Activated CD8-positive, alpha-beta memory T cell treated with anti-CD3 and anti-CD28 coated beads, Interleukin-2, amount 50 U/mL, for 24 hours (primary cell): ENCODE measurements at regions not wholly inside any gene's neighbourhood (a gene's known extent, or its start where the extent isn't known, plus 50 kb on each side); places are given as distances from the start of the nearest gene placed in this dataset.
"Not testable (repeated sequence)": the region's sequence is repeated elsewhere in the genome, so short reads cannot be mapped to it uniquely, and the experiment has no call there.

Experiments
- DNase-seq: peaks from one replicate; pipeline ENCODE4 v3.0.0-alpha.2; 2020; ENCODE audit errors: extremely low read depth

GRCh38 chr15:70576696-70577095 lies 186.7 kb downstream of the UACA start:
- no peak for DNase-seq

GRCh38 chr15:70576276-70576675 lies 187.1 kb downstream of the UACA start:
- DNase-seq: no peak

- DNase-seq: no peak
Observed at GRCh38 chr15:70575231-70576226, 187.8 kb downstream of the UACA start.

GRCh38 chr15:70574325-70574724 lies 189.0 kb downstream of the UACA start:
- not testable (repeated sequence) for DNase-seq

- DNase-seq: no peak
Observed at GRCh38 chr15:70573121-70573850, 190.1 kb downstream of the UACA start.

- DNase-seq: no peak
Observed at GRCh38 chr15:70569714-70570231, 193.6 kb downstream of the UACA start.

GRCh38 chr15:70569091-70569713 lies 194.2 kb downstream of the UACA start:
- DNase-seq: no peak

GRCh38 chr15:70566989-70567388 lies 196.4 kb downstream of the UACA start:
- no peak for DNase-seq

GRCh38 chr15:70566047-70566835 lies 197.1 kb downstream of the UACA start:
- no peak for DNase-seq

GRCh38 chr15:70563561-70564095 lies 199.7 kb downstream of the UACA start:
- no peak for DNase-seq

- DNase-seq: no peak
Observed at GRCh38 chr15:70562906-70563305, 200.5 kb downstream of the UACA start.

- DNase-seq: no peak
Observed at GRCh38 chr15:70561885-70562284, 201.5 kb downstream of the UACA start.

- DNase-seq: no peak
Observed at GRCh38 chr15:70560617-70561328, 202.6 kb downstream of the UACA start.

GRCh38 chr15:70559265-70560239 lies 203.8 kb downstream of the UACA start:
- DNase-seq: no peak

- no peak for DNase-seq
Observed at GRCh38 chr15:70558406-70559264, 204.7 kb downstream of the UACA start.

GRCh38 chr15:70557521-70558258 lies 205.7 kb downstream of the UACA start:
- DNase-seq: no peak

- DNase-seq: no peak
Observed at GRCh38 chr15:70556779-70557178, 206.6 kb downstream of the UACA start.
